Testis (tissue), 2 donors: ENCODE measurements at regions not wholly inside any gene's neighbourhood (a gene's known extent, or its start where the extent isn't known, plus 50 kb on each side); places are given as distances from the start of the nearest gene placed in this dataset.
A peak's percentile ranks its signal among the peaks of the same experiment; 100 is the strongest.

ENCODE experiments used
- DNase-seq: peaks from one replicate; pipeline ENCODE4 v3.0.0-alpha.2; 2019
- H3K27ac ChIP-seq, 2 donors: fragments of 200-600 bp; sonication (generic); one replicate each; pipeline ENCODE4 v1.5.1; 2019
- H3K27me3 ChIP-seq: fragments of 200-600 bp; sonication (generic); one replicate; pipeline ENCODE4 v1.5.1; 2019
- H3K36me3 ChIP-seq: fragments of 200-600 bp; sonication (generic); one replicate; pipeline ENCODE4 v1.5.1; 2017; ENCODE audit warnings: low read depth; ENCODE audit errors: missing control alignments
- H3K4me1 ChIP-seq: fragments of 200-600 bp; sonication (generic); one replicate; pipeline ENCODE4 v1.5.1; 2019
- H3K4me3 ChIP-seq, 2 donors: fragments of 200-600 bp; sonication (generic); one replicate each; pipeline ENCODE4 v1.5.1; 2017 to 2019
- H3K9me3 ChIP-seq: fragments of 200-600 bp; sonication (generic); one replicate; pipeline ENCODE4 v1.5.1; 2017
- CTCF ChIP-seq, 3 experiments: fragments of 450-650 bp in 2 of 3; fragments of 200-600 bp in 1 of 3; sonication (generic) in 1 of 3; IDR thresholded peaks; one replicate each; pipeline ENCODE4 v1.5.1; 2016 to 2019; ENCODE audit warnings: antibody characterized with exemption in 3 of 3, mild to moderate bottlenecking in 2 of 3, moderate library complexity in 1 of 3
- POLR2A ChIP-seq: fragments of 450-650 bp; IDR thresholded peaks from one replicate; pipeline ENCODE4 v1.6.1; 2017; ENCODE audit warnings: antibody characterized with exemption, mild to moderate bottlenecking, moderate library complexity
- WGBS, 2 donors: methylation state at CpG; one replicate each; pipeline ENCODE4 v1.1.5; 2018; 5-methylcytosine and 5-hydroxymethylcytosine counted together
- intact Hi-C: fragments of 100-400 bp; cut with DNase I; formaldehyde crosslinking; loops from one replicate; pipeline ENCODE4 v1.15.1; 2023; ENCODE audit warnings: low total_unique reads

DNA sequence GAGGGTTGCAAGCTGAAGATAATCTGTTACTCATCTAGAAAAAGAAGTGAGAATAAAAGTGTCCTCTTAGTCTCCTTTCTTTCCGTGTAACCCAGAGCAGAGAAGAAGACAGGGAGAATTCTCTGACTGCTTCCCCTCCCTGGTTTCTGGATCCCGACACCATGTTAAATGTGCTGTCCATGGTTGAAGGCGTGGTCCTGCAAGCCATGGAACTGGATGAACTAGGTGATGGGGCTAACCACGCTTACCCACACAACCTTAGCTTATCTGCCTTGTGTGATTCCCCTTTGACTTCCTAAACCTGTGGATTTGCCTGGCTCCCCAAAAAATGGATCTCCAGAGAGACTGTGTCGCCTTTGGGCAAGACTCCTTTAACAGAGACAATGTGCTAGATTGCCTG, 907.6 kb downstream of the FSTL5 start:
- Histone ChIP-seq H3K4me1 (no peaks in the 10 kb centered on the region), H3K27me3 (no peaks in the 10 kb centered on the region), H3K27ac (no peak overlapping the region), H3K4me3 (no peak overlapping the region), H3K36me3 (no peaks in the 10 kb centered on the region), H3K9me3 (no peaks in the 10 kb centered on the region)
- 84% methylated on average over 5 of the region's 5 CpGs for WGBS, 2 donors
- TF ChIP-seq CTCF (IDR thresholded peaks at IDR 0.05) = no peak
- TF ChIP-seq POLR2A = no peak
- DNase-seq = no peak
- intact Hi-C loops = no loop called here

- Histone ChIP-seq H3K9me3 (no peaks in the 10 kb centered on the region), H3K4me1 (no peaks in the 10 kb centered on the region), H3K36me3 (no peaks in the 10 kb centered on the region), H3K4me3 (no peak overlapping the region), H3K27ac (no peak overlapping the region), H3K27me3 (no peaks in the 10 kb centered on the region)
- intact Hi-C loops = no loop called here
- 71 to 72% methylated on average over 3 of the region's 3 CpGs for WGBS, 2 donors
- no peak for DNase-seq
- TF ChIP-seq CTCF (IDR thresholded peaks at IDR 0.05) (no peak), POLR2A (no peak)
Observed at GRCh38 chr4:161254375-161254774, 909.4 kb downstream of the FSTL5 start.

GRCh38 chr4:161252520-161253141, 911.2 kb downstream of the FSTL5 start:
- 40 to 60% methylated on average over 6 of the region's 6 CpGs for WGBS, 2 donors
- Histone ChIP-seq H3K9me3 (no peaks in the 10 kb centered on the region), H3K27ac (no peak overlapping the region), H3K36me3 (no peaks in the 10 kb centered on the region), H3K4me3 (no peak overlapping the region), H3K4me1 (no peaks in the 10 kb centered on the region), H3K27me3 (no peaks in the 10 kb centered on the region)
- TF ChIP-seq CTCF (IDR thresholded peaks at IDR 0.05) (peak; percentile 40 to 59 (median 59)), POLR2A (no peak)
- intact Hi-C loops = no loop called here
- no peak for DNase-seq

DNA sequence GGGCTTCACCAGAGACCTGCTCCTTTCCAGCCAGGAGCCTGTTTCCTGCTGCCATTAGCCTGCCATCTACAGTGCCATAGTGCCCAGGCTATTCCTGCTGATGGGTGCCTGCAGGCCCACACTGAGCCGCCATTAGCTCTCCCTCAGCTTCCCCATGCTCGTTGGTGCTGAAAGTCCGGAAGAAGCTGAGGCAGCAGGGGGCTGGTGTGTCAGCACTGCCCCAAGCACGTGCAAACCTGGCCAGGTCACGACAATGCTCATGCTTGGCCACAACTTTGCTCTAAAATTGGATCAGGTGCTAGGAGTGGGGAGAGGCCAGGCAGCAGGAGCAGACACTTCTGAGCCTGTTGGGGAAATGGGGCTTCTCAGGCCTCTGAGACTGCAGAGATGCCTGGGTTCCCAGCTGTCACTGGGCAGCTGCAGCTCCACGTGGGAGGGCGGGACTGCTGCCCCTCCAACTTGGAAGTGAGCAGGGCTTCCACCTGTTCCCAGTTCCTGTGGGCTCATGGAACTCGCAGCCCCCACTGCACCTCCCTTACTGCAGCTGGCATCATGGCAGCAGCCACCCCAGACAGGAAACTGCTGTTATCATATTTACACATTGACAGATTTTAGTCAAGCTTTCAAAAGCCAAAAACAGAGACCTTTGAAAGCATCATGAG, 913.9 kb downstream of the FSTL5 start:
- H3K27me3 ChIP-seq = no peaks in the 10 kb centered on the region
- DNase-seq = no peak
- no peaks in the 10 kb centered on the region for H3K4me1 ChIP-seq
- no peak overlapping the region for H3K27ac ChIP-seq
- H3K36me3 ChIP-seq = no peaks in the 10 kb centered on the region
- 87 to 89% methylated on average over 3 to 8 of the region's 8 CpGs for WGBS, 2 donors
- intact Hi-C loops = no loop called here
- no peak overlapping the region for H3K4me3 ChIP-seq
- no peaks in the 10 kb centered on the region for H3K9me3 ChIP-seq
- no peak for TF ChIP-seq POLR2A
- no peak for TF ChIP-seq CTCF (IDR thresholded peaks at IDR 0.05)

GRCh38 chr4:161248880-161249279, 914.9 kb downstream of the FSTL5 start:
- H3K27me3 ChIP-seq = no peaks in the 10 kb centered on the region
- no peaks in the 10 kb centered on the region for H3K4me1 ChIP-seq
- no peak for TF ChIP-seq CTCF (IDR thresholded peaks at IDR 0.05)
- no peak for TF ChIP-seq POLR2A
- H3K4me3 ChIP-seq = no peak overlapping the region
- intact Hi-C loops = no loop called here
- no peaks in the 10 kb centered on the region for H3K9me3 ChIP-seq
- H3K36me3 ChIP-seq = no peaks in the 10 kb centered on the region
- 94 to 96% methylated on average over 3 of the region's 3 CpGs for WGBS, 2 donors
- no peak for DNase-seq
- H3K27ac ChIP-seq = no peak overlapping the region
